ENCODE measurements at regions not wholly inside any gene's neighbourhood (a gene's known extent, or its start where the extent isn't known, plus 50 kb on each side); places are given as distances from the start of the nearest gene placed in this dataset.
"Not testable (repeated sequence)": the region's sequence is repeated elsewhere in the genome, so short reads cannot be mapped to it uniquely, and the experiment has no call there.

DNA sequence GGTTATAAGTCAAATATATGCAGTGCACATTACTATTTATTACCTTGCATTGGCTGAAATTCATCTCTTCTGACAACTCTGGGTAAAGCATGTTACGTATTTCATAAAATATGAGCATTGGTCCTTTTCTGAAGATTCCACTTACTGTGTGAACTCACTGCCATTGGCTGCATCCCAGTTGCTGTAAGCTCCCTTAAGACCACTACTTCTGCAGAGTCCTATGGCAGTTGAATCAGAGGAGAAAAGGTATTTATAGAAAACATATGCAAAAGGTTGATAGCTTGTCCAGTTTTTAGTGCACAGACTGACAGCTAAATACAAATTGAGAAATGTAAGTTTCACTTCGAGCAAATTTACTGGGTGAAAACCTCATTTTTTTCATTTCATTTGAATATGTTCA, 394.6 kb upstream of the ARRDC3 start:
- H3K27ac ChIP-seq (ENCODE audit: low read depth, low read length, poor library complexity, severe bottlenecking) = no peak overlapping the region
- no peak overlapping the region for H3K4me2 ChIP-seq (ENCODE audit: low read length)
- H3K79me2 ChIP-seq (ENCODE audit: insufficient read depth, low read length) = no peaks in the 10 kb centered on the region
- no peaks in the 10 kb centered on the region for H3K4me1 ChIP-seq (ENCODE audit: insufficient read depth, low read length, severe bottlenecking)
- H3F3A ChIP-seq (ENCODE audit: insufficient read depth, low read length) = no peaks in the 10 kb centered on the region
- TF ChIP-seq, protein P1, sequence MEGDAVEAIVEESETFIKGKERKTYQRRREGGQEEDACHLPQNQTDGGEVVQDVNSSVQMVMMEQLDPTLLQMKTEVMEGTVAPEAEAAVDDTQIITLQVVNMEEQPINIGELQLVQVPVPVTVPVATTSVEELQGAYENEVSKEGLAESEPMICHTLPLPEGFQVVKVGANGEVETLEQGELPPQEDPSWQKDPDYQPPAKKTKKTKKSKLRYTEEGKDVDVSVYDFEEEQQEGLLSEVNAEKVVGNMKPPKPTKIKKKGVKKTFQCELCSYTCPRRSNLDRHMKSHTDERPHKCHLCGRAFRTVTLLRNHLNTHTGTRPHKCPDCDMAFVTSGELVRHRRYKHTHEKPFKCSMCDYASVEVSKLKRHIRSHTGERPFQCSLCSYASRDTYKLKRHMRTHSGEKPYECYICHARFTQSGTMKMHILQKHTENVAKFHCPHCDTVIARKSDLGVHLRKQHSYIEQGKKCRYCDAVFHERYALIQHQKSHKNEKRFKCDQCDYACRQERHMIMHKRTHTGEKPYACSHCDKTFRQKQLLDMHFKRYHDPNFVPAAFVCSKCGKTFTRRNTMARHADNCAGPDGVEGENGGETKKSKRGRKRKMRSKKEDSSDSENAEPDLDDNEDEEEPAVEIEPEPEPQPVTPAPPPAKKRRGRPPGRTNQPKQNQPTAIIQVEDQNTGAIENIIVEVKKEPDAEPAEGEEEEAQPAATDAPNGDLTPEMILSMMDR (IDR thresholded peaks at IDR 0.05; ENCODE audit: low read length) = no peak
- no peak for TF ChIP-seq EZH2 (IDR thresholded peaks at IDR 0.05; ENCODE audit: borderline replicate concordance, low read length)
- H3K9me3 ChIP-seq (ENCODE audit: low read length) = no peaks in the 10 kb centered on the region
- H3K4me3 ChIP-seq (ENCODE audit: low read depth, low read length, poor library complexity, severe bottlenecking) = no peak overlapping the region
- no peaks in the 10 kb centered on the region for H3K9me2 ChIP-seq (ENCODE audit: low read depth, low read length)
- H3K9ac ChIP-seq (ENCODE audit: low read length) = no peak overlapping the region
- no peaks in the 10 kb centered on the region for H3K27me3 ChIP-seq (ENCODE audit: insufficient read depth, low read length)
- no peak overlapping the region for H2AFZ ChIP-seq (ENCODE audit: low read length)
- H4K20me1 ChIP-seq (ENCODE audit: insufficient read depth, low read length) = no peaks in the 10 kb centered on the region
- no peaks in the 10 kb centered on the region for H3K36me3 ChIP-seq (ENCODE audit: insufficient read depth, low read length)

DNA sequence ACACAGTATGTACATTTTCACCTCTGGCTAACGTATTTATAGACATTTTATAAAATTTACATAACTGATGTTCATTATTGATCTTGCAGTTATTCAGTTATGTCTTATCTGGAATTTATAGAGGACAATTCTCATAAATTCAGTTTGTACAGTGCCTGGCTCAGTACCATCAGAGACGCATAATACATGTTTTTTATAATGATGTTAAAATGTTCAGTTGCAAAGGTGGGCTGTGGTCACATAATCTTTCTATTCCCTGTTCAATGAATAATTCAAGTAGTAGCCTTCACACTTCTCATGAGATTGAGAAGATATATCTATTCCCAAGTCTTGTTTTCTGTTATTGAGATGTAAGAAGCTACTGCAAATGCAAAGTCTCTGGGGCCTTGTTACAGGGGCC, 393.1 kb upstream of the ARRDC3 start:
- Histone ChIP-seq H3K9me2 (ENCODE audit: low read depth, low read length) (no peaks in the 10 kb centered on the region), H3K9me3 (ENCODE audit: low read length) (no peaks in the 10 kb centered on the region), H2AFZ (ENCODE audit: low read length) (no peak overlapping the region), H4K20me1 (ENCODE audit: insufficient read depth, low read length) (no peaks in the 10 kb centered on the region), H3K4me2 (ENCODE audit: low read length) (no peak overlapping the region), H3K27me3 (ENCODE audit: insufficient read depth, low read length) (no peaks in the 10 kb centered on the region), H3K79me2 (ENCODE audit: insufficient read depth, low read length) (no peaks in the 10 kb centered on the region), H3K4me3 (ENCODE audit: low read depth, low read length, poor library complexity, severe bottlenecking) (no peak overlapping the region), H3K9ac (ENCODE audit: low read length) (no peak overlapping the region), H3F3A (ENCODE audit: insufficient read depth, low read length) (no peaks in the 10 kb centered on the region), H3K36me3 (ENCODE audit: insufficient read depth, low read length) (no peaks in the 10 kb centered on the region), H3K27ac (ENCODE audit: low read depth, low read length, poor library complexity, severe bottlenecking) (no peak overlapping the region), H3K4me1 (ENCODE audit: insufficient read depth, low read length, severe bottlenecking) (no peaks in the 10 kb centered on the region)
- TF ChIP-seq EZH2 (IDR thresholded peaks at IDR 0.05; ENCODE audit: borderline replicate concordance, low read length) = no peak
- TF ChIP-seq, protein P1 (IDR thresholded peaks at IDR 0.05; ENCODE audit: low read length) = no peak

DNA sequence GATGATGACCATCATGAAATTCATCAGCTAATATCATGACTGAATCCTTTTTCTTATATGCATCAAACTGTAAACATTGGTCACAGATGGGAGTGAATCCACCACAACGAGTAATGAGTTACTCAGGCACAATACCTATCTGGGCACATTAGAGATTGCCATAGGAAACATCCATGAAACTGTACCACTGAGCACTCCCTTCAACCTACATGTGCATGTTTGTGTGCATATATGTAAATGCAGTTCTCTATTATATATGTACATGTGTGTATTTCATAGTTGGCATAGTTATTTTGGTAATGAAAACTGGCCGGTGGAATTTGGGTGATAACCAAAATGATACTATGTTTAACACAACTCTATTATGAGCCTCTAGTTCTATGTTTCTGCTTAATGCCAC, 387.3 kb upstream of the ARRDC3 start:
- Histone ChIP-seq H3K27ac (ENCODE audit: low read depth, low read length, poor library complexity, severe bottlenecking) (no peak overlapping the region), H3K4me2 (ENCODE audit: low read length) (no peak overlapping the region), H3K9me2 (ENCODE audit: low read depth, low read length) (no peaks in the 10 kb centered on the region), H3K9ac (ENCODE audit: low read length) (no peak overlapping the region), H2AFZ (ENCODE audit: low read length) (no peak overlapping the region), H3K4me3 (ENCODE audit: low read depth, low read length, poor library complexity, severe bottlenecking) (no peak overlapping the region), H3F3A (ENCODE audit: insufficient read depth, low read length) (no peaks in the 10 kb centered on the region), H3K9me3 (ENCODE audit: low read length) (no peaks in the 10 kb centered on the region), H4K20me1 (ENCODE audit: insufficient read depth, low read length) (no peaks in the 10 kb centered on the region), H3K27me3 (ENCODE audit: insufficient read depth, low read length) (no peaks in the 10 kb centered on the region), H3K79me2 (ENCODE audit: insufficient read depth, low read length) (no peaks in the 10 kb centered on the region), H3K4me1 (ENCODE audit: insufficient read depth, low read length, severe bottlenecking) (no peaks in the 10 kb centered on the region), H3K36me3 (ENCODE audit: insufficient read depth, low read length) (no peaks in the 10 kb centered on the region)
- no peak for TF ChIP-seq EZH2 (IDR thresholded peaks at IDR 0.05; ENCODE audit: borderline replicate concordance, low read length)
- TF ChIP-seq, protein P1 (IDR thresholded peaks at IDR 0.05; ENCODE audit: low read length) = no peak

DNA sequence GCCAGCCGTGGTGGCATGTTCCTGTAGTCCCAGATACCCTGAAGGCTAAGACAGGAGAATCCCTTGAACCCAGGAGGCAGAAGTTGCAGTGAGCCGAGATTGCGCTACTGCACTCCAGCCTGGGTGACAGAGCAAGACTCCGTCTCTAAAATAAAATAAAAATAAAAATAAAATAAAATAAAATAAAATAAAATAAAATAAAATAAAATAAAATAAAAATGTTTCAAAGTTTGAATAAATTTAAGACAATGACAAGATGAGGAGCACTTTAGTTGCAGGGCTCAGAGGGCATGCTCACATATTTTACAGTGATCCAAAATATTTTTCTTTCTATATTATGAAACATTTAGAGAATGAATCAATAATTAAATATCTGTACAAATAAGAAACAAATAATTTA, 374.3 kb upstream of the ARRDC3 start:
- H3K9me2 ChIP-seq (ENCODE audit: low read depth, low read length); H3K4me1 ChIP-seq (ENCODE audit: insufficient read depth, low read length, severe bottlenecking); H2AFZ ChIP-seq (ENCODE audit: low read length); H3F3A ChIP-seq (ENCODE audit: insufficient read depth, low read length); H3K27me3 ChIP-seq (ENCODE audit: insufficient read depth, low read length); H3K9me3 ChIP-seq (ENCODE audit: low read length); H3K4me3 ChIP-seq (ENCODE audit: low read depth, low read length, poor library complexity, severe bottlenecking); H3K36me3 ChIP-seq (ENCODE audit: insufficient read depth, low read length); H3K27ac ChIP-seq (ENCODE audit: low read depth, low read length, poor library complexity, severe bottlenecking); H3K9ac ChIP-seq (ENCODE audit: low read length); H4K20me1 ChIP-seq (ENCODE audit: insufficient read depth, low read length); H3K4me2 ChIP-seq (ENCODE audit: low read length); H3K79me2 ChIP-seq (ENCODE audit: insufficient read depth, low read length): not testable (repeated sequence)

All from OCI-LY1 (cell line).